ENCODE measurements at regions not wholly inside any gene's neighbourhood (a gene's known extent, or its start where the extent isn't known, plus 50 kb on each side); places are given as distances from the start of the nearest gene placed in this dataset.

DNA sequence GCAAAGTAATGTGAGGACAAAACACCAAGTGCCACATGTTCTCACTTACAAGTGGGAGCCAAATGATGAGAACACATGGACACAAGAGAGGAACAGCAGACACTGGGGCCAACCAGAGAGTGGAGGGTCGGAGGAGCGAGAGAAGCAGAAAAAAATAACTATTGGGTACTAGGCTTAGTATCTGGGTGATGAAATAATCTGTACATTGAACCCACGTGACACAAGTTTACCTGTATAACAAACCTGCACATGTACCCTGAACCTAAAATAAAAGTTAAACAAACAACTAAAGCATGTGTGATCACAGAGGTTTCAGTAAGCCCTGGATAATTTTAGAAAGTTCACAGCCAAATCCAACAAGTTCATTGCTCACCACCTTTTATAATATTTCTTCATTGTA, 160.1 kb downstream of the TENT4A start:
- DNase-seq = no peak

DNA sequence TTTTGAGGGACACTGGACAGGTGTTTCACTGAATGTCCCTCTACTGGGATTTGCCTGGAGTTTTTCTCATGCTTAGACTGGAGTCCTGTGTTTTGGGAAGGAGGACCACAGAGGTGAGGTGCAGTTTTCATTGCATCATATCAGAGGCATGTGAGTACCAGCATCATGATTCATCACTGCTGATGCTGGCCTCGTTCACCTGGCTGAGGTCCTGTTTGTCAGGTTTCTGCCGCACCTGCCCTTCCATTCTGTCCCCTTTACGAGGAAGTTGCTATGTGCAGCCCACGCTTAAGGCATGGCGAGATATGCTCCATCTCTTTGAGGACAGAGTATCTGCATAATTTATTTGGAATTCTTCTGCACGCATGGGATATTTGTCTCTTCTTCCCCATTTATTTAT, 162.1 kb downstream of the TENT4A start:
- DNase-seq = no peak

DNA sequence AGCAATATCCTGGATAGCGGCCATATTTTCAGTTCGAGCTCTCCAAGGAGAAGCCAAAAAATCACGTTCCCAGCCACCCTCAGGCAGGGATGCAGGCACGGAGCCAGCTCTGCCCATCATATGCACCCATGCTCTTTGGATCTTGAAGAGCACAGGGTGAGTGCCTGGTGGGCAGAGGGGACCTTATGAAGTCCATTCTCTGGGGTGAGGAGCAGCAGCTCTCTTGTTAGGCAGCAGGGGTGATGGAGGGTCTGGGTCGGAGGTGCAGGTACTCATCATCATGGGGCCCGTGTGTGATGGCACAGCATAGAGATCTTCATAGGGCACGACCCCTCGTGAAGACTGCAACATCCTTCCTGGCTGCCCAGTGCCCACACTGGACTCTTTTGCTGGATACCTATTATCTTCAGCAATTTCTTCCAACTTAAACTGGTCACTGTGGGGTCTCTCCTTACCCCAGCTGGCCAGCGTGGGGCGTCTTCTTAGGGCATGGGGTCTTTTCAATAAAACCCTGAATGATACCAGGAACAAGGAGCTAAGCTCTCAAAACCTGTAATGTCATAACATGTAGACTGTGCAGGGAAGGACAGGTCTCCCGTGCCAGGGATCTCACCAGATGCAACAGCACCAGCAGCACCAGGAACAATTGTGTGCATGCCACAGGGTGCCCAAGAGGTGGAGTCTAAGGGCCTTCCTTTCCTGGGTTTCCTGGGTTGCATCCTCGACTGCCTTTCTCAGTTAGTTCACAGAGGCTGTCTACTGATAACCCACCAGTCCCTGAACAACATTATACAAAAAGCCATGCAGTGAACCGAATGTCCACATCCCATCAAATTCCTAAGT, 165.0 kb downstream of the TENT4A start:
- no peak for DNase-seq

DNA sequence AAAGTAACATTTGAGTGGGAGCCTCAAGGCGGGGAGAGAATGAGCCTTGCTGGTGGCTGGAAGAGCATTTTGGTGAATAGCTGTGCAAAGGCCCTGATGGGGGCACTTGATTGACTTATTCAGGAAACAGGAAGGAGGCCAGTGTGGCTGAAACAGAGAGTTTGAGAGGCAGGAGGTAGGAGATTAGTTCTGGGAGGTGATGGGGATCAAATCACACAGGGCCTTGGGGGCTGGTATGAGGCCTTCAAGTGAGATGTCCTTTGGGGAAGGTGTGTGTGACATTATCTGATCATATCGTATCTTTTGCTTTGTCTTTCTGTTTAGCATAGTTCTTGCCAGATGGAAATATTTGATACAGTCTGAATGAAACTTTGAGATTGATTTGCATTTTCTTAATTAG, 172.3 kb downstream of the TENT4A start:
- no peak for DNase-seq

DNA sequence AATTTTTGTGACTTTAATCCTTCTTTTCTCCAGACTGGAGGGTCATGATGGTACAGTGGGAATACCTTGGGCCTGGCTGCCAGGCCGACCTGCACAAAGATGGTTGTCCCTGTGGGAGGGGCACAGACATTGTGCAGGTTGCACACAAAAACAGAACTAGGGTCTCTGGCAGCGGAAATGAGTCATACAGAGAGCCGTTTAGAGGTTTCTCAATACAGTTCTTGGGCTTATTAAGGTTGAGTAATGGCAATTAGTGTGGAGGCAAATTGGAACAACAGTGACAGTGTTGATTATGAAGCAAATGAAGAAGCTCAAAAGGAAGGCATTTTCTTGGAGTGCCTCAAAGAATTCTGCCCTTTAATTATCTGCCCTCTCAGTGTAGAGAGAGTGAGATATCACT, 173.6 kb downstream of the TENT4A start:
- DNase-seq = no peak

DNA sequence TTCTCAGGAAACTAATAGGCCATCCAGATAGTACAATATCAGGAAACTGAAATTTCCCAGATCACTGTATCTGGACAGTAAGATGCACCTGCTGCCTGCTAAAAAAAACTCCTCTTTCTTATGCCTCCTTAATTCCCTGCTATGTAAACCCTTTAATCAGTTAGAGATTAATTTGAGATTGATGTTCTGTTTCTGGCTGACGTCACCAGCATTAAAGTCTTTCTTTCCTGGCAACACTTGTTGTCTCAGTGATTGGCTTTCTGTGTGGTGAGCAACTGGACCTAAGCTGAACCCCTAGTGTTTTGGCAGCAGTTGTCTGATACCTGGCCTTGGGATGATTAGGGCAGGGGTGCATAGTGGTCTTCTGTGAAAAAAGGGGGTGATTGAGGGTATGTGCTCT, 175.8 kb downstream of the TENT4A start:
- DNase-seq = no peak

DNA sequence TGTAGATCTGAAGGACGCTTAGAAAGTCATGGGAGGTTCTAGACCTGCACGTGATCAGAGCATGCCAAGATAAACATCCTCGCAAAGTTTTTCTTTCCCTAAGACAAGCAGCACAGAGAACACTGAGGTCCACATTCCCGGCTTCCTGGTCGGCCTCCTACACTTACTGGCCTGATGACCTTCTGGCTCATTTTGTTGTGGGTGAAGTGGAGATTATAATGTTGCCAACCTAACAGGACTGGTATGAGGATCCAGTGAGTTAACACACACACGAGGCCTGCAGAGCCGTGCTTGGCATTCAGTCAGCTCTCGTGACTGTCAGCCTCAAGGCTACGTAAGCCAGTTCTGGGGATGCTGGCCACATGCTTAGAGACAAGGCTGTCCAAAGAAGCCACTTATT, 186.0 kb downstream of the TENT4A start:
- DNase-seq = peak; percentile 55

DNA sequence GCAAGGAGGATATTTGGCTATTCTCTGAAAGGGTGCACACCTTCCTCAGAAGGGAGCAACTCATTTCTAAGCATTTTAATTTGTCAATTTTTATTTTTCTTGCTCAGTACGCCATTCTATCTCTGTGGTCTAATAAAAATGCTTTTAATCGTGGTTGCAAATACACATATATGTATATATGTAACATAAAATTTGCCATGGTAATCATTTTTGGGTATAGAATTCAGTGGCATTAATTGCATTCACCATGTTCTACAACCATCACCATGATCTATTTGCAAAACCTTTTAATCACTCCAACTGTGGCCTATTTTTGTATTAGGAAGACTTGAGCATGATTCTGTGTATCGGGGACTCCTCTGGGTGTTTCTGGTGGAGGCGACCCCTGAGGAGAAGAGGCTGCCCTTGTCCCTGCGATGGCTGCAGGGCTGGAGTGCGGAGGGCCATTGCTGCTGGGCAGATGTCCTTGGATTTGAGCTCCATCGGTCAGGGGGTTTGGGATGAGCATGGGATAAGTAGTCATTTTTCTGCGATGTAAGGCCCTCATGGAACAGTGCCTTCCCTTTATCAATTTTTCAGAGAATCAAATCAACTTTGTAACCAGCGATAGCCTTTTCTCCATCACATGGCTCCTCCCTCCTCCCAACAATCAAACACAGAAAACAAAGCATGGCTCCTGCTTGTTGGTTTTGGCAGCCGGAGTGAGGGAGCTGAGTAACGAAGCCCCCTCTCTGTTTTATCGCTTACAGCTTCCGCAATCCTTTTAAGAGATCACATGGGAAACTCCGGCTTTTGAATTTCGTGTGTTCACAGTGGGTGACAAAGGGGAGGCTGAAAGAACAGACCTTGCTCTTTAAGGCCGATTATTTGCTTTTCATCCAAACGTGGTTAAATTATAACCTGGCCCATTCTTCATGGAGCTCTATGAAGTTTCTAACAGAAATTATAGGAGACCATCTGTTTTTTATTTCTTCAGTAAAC, 187.3 kb downstream of the TENT4A start:
- peak; percentile 99 for DNase-seq

DNA sequence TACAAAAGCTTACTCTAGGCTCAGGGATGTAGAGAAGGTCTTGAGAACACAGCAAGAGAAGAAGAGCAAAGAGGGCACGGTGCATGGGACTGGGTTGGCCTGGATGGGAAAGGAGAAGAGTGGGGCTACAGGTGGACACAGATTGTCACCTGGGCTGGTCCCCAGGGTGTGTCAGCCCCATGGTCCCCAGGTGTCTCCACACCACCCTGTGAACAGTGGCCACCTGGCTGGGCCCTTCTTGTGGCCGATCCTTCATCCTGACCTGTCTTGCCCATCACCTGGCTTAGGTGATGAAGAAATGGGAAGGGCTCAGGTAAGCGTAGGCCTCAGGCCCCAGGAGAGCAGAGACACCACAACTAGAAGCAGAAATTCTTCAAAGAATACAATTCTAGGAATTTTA, 188.9 kb downstream of the TENT4A start:
- no peak for DNase-seq

DNA sequence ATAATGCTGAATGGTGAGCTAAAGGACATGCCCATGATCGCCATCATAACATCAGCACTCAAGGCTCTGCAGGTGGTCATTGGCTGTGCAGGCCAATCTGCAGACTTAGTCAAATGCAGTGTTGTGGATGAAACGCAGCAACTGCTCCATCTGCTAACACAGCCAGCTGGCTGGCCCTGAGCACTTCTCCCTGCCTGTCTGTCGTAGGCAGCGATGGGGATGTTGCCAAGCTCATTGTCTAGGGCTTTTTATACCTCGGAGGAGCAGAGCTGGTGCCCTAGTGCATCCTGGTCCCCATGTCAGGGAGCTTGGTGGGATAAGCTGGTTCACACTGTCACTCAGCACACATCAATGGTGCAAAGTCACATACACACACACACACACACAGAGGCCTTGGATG, 189.4 kb downstream of the TENT4A start:
- peak; percentile 86 for DNase-seq

DNA sequence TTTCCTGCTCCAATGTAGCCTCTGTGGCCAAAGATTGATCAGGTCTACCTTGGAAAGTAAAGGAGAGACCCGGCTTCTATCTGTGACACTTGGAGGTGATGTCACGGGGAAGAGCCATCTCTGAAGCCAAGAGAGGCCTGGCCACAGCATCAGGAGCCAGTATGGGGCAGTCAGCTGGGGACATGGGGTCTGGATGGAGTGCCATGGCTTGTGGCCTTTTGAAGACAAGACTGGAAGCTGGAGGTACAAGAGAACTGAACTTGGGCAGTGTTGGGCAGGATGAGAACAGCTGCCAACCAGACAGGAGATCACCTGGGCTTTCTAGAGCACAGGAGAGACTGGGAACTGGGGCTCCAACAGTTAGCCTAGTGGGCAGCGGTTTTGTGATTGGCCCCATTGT, 190.7 kb downstream of the TENT4A start:
- no peak for DNase-seq

DNA sequence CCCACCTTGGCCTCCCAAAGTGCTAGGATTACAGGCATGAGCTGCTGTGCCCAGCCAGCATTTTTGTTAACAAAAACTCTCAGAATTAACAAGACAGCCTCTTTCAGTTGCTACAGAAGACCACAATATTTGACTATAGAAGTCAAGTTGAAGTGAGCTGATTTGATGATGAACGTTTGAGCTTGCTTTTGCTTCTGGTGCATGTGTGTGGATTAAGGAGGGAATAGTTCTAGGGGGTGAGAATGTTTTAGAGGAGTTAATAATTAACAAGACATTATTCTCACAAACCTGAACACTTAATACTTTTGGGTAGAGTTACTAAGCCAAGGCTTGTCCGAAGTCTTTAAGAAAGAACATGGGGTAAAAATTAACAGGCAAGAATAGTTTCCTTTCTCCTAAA, 191.6 kb downstream of the TENT4A start:
- DNase-seq = no peak

DNA sequence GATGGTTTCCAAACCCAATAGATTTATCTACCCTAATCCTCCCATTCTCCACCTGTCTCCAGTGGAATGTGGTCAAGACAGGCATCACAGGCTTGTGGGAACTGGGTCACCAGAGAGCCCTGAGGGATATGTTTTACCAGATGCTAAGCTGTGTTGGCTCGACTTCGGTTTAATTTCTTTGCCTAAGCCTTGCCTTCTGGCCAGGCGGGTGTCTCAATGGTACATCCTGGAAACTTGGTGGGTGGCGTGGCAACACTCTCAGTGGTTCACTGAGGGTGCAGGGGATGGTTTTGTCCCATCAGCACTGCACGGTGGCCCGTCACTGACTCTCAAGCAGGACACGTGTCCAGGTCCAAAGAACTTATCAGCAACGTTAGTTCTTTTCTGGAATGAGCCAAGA, 192.2 kb downstream of the TENT4A start:
- no peak for DNase-seq

DNA sequence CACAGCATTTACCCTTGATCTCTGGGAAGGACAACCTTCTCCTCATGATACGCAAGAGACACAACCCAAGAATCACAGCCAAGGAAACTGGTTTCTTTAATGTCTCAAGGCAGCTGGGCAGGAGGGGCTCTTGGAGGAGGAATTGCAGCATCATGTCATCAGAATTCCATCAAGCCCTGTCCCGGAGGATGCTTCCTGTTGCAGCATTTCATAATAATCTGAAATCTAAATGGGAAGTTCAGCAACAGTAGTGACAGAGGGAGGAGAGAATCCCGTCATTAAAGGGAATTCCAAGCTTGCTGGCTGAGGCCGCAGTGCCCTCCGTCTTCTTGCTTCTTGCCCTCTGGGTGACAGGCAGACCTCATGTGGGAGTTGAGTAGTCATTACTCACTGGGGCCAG, 192.7 kb downstream of the TENT4A start:
- DNase-seq = no peak

DNA sequence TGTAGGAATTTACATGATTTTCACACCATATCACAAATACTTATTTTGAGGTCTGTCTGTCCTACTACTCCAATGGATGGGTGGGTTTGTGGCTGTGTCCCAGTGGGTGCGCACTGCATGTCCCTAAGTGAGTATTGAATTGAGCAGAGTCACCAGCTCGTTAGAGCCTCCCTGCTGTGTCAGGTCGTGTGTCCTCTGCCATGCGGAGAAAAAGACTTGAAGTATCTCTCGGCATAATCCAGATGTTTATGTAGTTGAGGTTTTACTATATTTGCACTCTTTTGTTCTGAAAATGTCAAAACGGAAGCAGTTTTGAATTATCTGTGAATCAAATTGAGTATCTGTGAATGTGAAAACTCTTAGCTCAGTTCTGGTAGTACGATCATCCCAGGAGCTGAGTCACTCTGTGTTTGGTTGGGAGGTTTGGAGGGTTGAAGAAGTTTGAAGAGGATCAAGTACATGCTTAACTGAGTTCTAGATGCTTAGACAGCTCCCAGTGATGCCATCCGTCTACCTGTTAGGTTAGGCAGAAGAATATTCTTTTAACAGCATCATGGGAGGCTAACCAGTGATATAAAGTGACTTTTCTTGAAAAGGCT, 194.2 kb downstream of the TENT4A start:
- DNase-seq = no peak

DNA sequence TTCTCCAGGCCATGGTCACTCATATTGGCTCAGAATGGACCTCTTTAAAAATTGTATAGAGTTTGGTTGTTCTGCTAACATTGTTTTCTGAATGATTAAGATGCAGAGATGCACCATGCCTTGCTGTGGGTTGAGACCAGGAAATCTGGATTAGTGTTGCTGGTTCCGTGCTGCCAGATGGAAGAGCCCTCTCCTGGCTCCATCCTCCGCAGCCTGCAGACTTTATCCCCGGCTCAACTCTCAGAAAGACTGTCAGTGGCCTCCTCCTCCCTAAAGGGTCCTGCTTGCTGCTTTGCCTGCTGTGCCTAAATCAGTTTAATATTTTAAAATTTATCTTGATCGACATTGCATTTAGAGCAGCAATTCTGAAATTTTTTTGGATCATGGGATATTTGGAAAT, 196.7 kb downstream of the TENT4A start:
- DNase-seq = no peak

DNA sequence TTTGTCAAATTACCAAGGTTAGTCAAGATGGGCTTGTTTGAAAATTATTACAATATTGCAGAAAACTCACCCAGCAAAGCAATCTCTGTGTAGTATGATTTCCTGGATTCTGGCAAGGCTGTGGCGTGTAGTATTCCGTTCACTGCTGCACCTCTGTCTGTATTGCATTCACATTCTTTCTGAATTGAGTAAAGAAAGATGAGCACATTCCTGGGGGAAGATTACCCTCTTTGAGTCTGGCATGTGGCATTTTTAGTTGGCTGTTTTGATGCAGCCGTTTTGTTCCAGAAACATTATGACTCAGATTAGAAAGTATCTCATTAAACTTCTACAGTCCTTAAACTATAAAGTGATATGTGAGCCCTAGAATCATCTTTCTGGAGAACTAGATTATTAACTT, 197.7 kb downstream of the TENT4A start:
- DNase-seq = no peak

DNA sequence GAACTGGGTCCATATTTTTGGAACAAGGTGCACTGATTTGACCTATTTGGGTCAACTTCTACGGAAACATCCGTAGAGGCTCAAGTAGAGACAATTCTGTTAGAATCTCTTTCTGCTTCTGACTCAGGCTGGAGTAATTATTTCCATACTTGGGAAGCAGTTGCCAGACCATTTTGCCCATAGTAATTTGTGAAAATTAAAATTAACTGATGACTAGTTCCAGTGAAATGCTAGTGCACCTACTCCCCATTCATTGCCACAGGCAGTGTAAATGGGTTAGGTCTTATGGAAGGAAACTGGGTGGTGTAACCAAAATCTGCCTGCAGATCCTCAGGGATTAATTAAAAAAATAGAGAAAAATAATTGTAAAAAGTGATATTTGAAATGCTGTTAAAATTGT, 201.1 kb downstream of the TENT4A start:
- DNase-seq = no peak

DNA sequence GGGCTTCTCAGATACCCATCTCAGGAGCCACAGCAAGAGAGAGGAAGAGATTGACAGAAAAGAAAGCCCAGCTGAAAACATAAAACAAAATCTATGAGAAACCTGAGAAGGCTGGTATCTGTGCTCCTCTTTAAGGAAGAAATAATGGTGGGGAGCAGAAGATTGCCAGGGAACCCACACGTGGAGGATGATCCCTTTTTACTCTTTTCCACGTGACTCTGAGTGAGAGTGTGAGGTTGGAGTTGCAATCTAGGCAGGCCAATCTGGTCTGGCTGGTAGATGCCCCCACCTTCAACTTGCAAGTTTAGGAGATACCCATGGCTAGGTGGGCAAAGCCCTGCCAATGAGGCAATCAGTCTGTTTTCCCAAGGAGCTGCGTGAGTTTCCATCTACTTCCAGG, 202.3 kb downstream of the TENT4A start:
- no peak for DNase-seq

DNA sequence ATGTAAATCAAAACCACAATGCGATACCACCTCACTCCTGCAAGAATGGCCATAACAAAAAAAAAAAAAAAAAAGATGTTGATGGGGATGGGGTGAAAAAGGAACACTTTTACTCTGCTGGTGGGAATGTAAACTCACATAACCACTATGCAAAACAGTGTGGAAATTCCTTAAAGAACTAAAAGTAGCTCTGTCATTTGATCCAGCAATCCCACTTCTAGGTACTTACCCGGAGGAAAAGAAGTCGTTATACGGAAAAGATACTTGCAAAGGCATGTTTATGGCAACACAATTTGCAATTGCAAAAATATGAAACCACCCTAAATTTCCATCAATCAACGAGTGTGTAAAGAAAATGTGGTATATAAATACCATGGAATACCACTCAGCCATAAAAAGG, 205.0 kb downstream of the TENT4A start:
- DNase-seq = no peak

DNA sequence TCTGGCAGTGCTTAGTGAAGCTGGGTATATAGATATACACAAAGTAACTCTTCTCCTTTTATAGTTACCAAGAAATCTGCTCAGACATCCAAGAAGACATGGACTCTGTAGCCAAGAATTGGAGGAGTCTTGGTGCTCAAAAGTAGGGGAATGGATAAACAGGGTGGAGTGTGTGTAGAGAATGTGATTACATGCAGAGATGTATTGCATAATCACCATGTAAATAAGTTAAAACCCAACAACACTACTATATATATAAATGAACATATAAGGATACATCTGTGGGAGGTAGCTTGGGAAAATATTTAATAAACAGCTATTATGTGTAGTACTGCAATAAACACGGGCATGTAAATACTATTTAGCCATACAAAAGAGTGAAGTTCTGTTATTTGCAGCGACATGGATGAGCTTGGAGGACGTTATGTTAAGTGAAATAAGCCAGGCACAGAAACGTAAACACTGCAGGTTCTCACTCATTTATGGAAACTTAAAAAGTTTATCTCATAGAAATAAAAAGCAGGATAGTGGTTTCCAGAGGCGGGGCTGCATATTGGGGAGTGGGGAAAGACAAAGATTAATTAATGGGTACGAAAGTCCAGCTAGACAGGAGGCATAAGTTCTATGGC, 207.5 kb downstream of the TENT4A start:
- no peak for DNase-seq

DNA sequence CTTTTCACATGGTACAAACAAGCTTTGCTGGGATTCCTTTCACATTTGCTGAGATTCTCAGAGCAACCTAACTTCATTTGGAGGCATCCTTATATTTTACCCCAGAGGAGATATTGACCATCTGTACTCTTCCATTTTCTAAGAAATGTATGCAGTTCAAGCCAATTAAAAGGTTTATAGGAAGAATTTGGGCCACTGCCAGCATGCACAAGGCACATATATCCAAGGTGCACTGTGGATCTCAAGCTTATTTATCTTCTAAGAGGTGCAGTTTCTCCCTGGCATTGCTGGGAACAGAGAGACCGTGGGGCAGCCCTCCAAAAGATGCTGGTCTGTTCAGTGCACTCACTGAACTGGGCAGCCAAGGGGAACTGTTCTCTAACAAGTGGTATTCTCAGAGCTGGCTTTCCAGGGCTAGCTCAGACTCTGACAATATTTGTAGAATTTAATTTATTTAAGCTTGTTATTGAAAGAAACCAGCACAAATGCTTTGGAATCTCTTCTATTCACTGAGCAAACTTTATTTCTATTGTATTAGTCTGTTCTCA, 213.3 kb downstream of the TENT4A start:
- no peak for DNase-seq

DNA sequence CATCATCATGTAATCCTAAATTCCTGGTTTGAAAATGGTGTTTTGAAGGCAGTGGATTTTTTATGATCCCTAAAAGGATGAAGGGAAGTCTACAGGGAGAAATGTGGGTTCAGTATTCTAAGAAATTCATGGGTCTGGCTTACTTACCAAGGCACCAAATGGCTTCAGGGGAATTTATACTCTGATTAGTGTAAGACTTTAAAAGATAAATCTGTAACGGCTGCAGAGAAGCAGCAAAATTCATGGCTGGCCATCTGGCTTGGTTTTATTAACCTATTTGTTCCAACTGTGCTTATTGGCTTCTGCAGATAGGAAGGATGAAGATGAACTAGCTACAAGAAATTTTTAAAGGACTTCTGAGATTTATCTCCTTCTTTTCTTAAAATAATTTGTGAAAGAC, 222.8 kb downstream of the TENT4A start:
- DNase-seq = no peak

Measured in NCI-H1092 (cell line).